Breast epithelium (tissue), 4 donors: ENCODE measurements at regions not wholly inside any gene's neighbourhood (a gene's known extent, or its start where the extent isn't known, plus 50 kb on each side); places are given as distances from the start of the nearest gene placed in this dataset.

Experiments used
- DNase-seq, 2 donors: peaks; one replicate each; pipeline ENCODE4 v3.0.0-alpha.2; 2019; ENCODE audit warnings: low spot score in 2 of 2
- H3K27ac ChIP-seq, 2 donors: fragments of 200-600 bp; sonication (generic) in 1 of 2; one replicate each; pipeline ENCODE4 v1.5.1; 2016 to 2019; ENCODE audit warnings: mild to moderate bottlenecking in 1 of 2
- H3K27me3 ChIP-seq, 2 donors: fragments of 200-600 bp; sonication (generic) in 1 of 2; one replicate each; pipeline versions ENCODE4 v1.5.1 to v1.6.0; 2017 to 2019; ENCODE audit warnings: control low read depth in 1 of 2, mild to moderate bottlenecking in 1 of 2
- H3K36me3 ChIP-seq: fragments of 200-600 bp; one replicate; pipeline ENCODE4 v1.5.1; 2019
- H3K4me1 ChIP-seq, 2 donors: fragments of 200-600 bp; sonication (generic); one replicate each; pipeline ENCODE4 v1.5.1; 2016 to 2019; ENCODE audit warnings: control low read depth in 1 of 2
- H3K4me3 ChIP-seq, 3 donors: fragments of 200-600 bp; sonication (generic); 1 replicate in 2 of 3; 2 replicates in 1 of 3; pipeline ENCODE4 v1.5.1; 2016 to 2019; ENCODE audit warnings: mild to moderate bottlenecking in 3 of 3, moderate library complexity in 2 of 3
- H3K9me3 ChIP-seq, 2 donors: fragments of 200-600 bp; sonication (generic) in 1 of 2; one replicate each; pipeline ENCODE4 v1.5.1; 2016 to 2019; ENCODE audit warnings: control low read depth in 1 of 2
- POLR2A ChIP-seq: fragments of 450-650 bp; IDR thresholded peaks from one replicate; pipeline ENCODE4 v1.6.1; 2016; ENCODE audit warnings: antibody characterized with exemption, mild to moderate bottlenecking, moderate library complexity
- POLR2AphosphoS5 ChIP-seq, 3 donors: sonication (generic); formaldehyde crosslinking; IDR thresholded peaks; one replicate each; pipeline ENCODE4 v1.6.1; 2017; ENCODE audit warnings: antibody characterized with exemption in 3 of 3
- intact Hi-C: fragments of 100-400 bp; cut with DNase I; formaldehyde crosslinking; loops from one replicate; pipeline ENCODE4 v1.15.1; 2023; ENCODE audit warnings: low total_unique reads
- TF ChIP-seq, protein P1 (sequence below), 3 donors: fragments of 450-650 bp; IDR thresholded peaks; one replicate each; pipeline ENCODE4 v1.5.1; 2016 to 2017; ENCODE audit warnings: antibody characterized with exemption in 3 of 3, mild to moderate bottlenecking in 3 of 3, moderate library complexity in 3 of 3

GRCh38 chr3:24933401-24933800 lies 438.8 kb upstream of the THRB start:
- no peaks in the 10 kb centered on the region for H3K4me1 ChIP-seq
- no peaks in the 10 kb centered on the region for H3K36me3 ChIP-seq
- no peak for TF ChIP-seq POLR2AphosphoS5 (IDR thresholded peaks at IDR 0.05)
- TF ChIP-seq, protein P1, sequence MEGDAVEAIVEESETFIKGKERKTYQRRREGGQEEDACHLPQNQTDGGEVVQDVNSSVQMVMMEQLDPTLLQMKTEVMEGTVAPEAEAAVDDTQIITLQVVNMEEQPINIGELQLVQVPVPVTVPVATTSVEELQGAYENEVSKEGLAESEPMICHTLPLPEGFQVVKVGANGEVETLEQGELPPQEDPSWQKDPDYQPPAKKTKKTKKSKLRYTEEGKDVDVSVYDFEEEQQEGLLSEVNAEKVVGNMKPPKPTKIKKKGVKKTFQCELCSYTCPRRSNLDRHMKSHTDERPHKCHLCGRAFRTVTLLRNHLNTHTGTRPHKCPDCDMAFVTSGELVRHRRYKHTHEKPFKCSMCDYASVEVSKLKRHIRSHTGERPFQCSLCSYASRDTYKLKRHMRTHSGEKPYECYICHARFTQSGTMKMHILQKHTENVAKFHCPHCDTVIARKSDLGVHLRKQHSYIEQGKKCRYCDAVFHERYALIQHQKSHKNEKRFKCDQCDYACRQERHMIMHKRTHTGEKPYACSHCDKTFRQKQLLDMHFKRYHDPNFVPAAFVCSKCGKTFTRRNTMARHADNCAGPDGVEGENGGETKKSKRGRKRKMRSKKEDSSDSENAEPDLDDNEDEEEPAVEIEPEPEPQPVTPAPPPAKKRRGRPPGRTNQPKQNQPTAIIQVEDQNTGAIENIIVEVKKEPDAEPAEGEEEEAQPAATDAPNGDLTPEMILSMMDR (IDR thresholded peaks at IDR 0.05) = no peak
- no peak for TF ChIP-seq POLR2A
- DNase-seq = no peak
- no peaks in the 10 kb centered on the region for H3K27me3 ChIP-seq
- H3K9me3 ChIP-seq = no peaks in the 10 kb centered on the region
- H3K4me3 ChIP-seq = no peak overlapping the region
- H3K27ac ChIP-seq = no peak overlapping the region
- intact Hi-C loops = no loop called here

GRCh38 chr3:24936574-24936973 lies 441.9 kb upstream of the THRB start:
- intact Hi-C loops = no loop called here
- no peak for DNase-seq
- H3K4me3 ChIP-seq = no peak overlapping the region
- H3K27me3 ChIP-seq = no peaks in the 10 kb centered on the region
- H3K4me1 ChIP-seq = no peaks in the 10 kb centered on the region
- TF ChIP-seq POLR2A = no peak
- TF ChIP-seq, protein P1 (IDR thresholded peaks at IDR 0.05) = no peak
- TF ChIP-seq POLR2AphosphoS5 (IDR thresholded peaks at IDR 0.05) = no peak
- H3K9me3 ChIP-seq = no peaks in the 10 kb centered on the region
- no peaks in the 10 kb centered on the region for H3K36me3 ChIP-seq
- no peak overlapping the region for H3K27ac ChIP-seq

DNA sequence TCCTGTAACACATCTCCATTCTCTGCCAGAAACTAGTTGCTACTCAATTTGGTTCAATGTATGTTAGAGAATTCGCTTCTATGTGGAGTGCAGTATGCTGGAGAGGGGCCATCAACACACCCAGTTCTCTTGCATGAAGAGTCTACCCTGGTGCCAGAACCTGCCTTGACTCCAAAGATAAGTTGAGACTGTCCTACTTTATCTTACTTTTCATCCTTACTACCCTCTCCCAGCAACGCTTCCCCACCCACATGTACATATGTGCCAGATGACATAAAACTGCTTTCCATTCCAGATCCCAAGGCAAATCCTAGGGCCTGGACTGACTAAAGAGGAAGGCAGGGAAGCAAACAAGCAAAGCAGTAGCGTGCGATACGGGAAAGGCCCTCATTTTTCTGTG lies 442.6 kb upstream of the THRB start:
- TF ChIP-seq, protein P1 (IDR thresholded peaks at IDR 0.05) = no peak
- TF ChIP-seq POLR2A = no peak
- no peak for TF ChIP-seq POLR2AphosphoS5 (IDR thresholded peaks at IDR 0.05)

GRCh38 chr3:24937780-24938179 lies 443.1 kb upstream of the THRB start:
- no peak overlapping the region for H3K27ac ChIP-seq
- H3K36me3 ChIP-seq = no peaks in the 10 kb centered on the region
- H3K27me3 ChIP-seq = no peaks in the 10 kb centered on the region
- no peaks in the 10 kb centered on the region for H3K4me1 ChIP-seq
- intact Hi-C loops = no loop called here
- no peak for DNase-seq
- TF ChIP-seq, protein P1 (IDR thresholded peaks at IDR 0.05) = no peak
- TF ChIP-seq POLR2AphosphoS5 (IDR thresholded peaks at IDR 0.05) (no peak), POLR2A (no peak)
- no peaks in the 10 kb centered on the region for H3K9me3 ChIP-seq
- H3K4me3 ChIP-seq = no peak overlapping the region

More for the DNA sequence above, 442.6 kb upstream of the THRB start:
- Histone ChIP-seq H3K27me3 (no peaks in the 10 kb centered on the region), H3K36me3 (no peaks in the 10 kb centered on the region), H3K9me3 (no peaks in the 10 kb centered on the region), H3K4me3 (no peak overlapping the region), H3K27ac (no peak overlapping the region), H3K4me1 (no peaks in the 10 kb centered on the region)
- intact Hi-C loops = no loop called here
- no peak for DNase-seq

- H3K4me3 ChIP-seq = no peak overlapping the region
- no peaks in the 10 kb centered on the region for H3K36me3 ChIP-seq
- TF ChIP-seq POLR2A (no peak), POLR2AphosphoS5 (IDR thresholded peaks at IDR 0.05) (no peak)
- TF ChIP-seq, protein P1 (IDR thresholded peaks at IDR 0.05) = no peak
- H3K27ac ChIP-seq = no peak overlapping the region
- H3K4me1 ChIP-seq = no peaks in the 10 kb centered on the region
- DNase-seq = no peak
- H3K27me3 ChIP-seq = no peaks in the 10 kb centered on the region
- intact Hi-C loops = no loop called here
- no peaks in the 10 kb centered on the region for H3K9me3 ChIP-seq
These were observed 449.3 kb upstream of the THRB start for GRCh38 chr3:24943961-24944360.
